Right forelimb (tissue), 1 donor: ENCODE measurements at regions not wholly inside any gene's neighbourhood (a gene's known extent, or its start where the extent isn't known, plus 50 kb on each side); places are given as distances from the start of the nearest gene placed in this dataset.
"Not testable (repeated sequence)": the region's sequence is repeated elsewhere in the genome, so short reads cannot be mapped to it uniquely, and the experiment has no call there.

ENCODE experiments used
- DNase-seq: peaks from one replicate; pipeline ENCODE4 v3.0.0-alpha.2; 2018

DNA sequence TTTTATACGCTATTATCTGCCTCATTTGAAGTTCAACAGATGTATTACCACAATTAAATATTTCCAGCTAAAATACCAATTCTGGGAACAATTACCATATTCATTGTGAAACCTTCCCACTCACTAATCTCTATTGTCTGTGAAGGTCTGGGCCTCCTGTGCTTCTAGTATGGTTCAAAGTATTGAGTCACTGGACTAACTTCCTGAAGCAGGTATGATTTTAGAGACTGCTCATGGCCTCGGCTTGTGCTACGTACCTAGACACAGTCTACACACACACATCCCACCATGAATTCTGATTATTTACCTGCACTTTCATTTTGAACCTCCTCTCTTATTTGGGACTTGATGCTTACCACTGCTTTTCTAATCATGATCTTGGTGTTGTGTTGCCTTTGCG, 180.7 kb upstream of the EPHA4 start:
- DNase-seq: no peak

DNA sequence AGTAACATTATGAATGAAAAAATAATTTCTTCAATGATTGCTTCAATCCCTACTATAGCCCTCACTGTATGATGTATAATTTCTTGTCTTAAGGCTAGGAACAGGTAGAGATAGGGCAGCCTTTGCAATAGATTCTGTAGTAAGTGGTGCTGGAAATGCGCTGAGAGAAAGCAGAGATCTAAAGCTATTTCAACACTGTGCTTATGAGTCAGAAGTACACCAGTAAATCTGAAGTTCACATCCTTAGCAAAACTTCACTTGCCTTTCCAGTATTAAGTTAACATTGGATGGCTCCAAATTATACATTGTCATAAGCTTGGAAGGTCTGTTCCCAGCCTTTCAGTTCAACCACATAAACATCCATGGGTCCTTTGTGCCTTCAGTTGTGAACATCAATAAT, 178.2 kb upstream of the EPHA4 start:
- no peak for DNase-seq

DNA sequence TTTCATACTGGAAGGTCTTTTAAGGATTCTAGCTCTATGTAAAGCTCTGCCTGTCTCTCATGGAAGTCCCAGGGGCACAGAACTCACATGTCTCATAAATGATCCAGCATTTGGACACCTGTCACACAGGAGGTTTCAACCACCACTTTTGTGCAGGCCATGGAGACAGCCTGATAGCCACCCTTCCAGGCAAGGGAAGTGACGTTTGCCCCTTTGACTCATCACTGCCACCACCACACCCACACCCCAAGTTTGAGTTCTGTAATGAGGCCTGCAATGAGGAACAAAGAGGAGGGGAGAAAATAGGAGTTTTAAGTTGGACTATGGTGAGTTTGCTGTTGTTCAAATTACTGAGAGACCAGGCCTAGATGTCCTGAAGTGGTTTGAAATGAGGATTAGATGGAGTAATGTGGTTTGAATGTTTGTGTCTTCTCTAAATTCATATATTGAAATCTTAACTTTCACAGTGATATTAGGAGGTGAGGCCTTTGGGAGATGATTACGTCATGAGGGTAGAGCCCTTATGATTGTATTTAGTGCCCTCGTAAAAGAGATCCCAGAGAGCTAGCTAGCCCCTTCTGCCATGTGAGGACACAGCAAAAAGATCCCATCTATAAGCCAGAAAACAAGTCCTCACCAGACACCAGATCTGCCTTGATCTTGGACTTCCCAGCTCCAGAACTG, 175.3 kb upstream of the EPHA4 start:
- no peak for DNase-seq

DNA sequence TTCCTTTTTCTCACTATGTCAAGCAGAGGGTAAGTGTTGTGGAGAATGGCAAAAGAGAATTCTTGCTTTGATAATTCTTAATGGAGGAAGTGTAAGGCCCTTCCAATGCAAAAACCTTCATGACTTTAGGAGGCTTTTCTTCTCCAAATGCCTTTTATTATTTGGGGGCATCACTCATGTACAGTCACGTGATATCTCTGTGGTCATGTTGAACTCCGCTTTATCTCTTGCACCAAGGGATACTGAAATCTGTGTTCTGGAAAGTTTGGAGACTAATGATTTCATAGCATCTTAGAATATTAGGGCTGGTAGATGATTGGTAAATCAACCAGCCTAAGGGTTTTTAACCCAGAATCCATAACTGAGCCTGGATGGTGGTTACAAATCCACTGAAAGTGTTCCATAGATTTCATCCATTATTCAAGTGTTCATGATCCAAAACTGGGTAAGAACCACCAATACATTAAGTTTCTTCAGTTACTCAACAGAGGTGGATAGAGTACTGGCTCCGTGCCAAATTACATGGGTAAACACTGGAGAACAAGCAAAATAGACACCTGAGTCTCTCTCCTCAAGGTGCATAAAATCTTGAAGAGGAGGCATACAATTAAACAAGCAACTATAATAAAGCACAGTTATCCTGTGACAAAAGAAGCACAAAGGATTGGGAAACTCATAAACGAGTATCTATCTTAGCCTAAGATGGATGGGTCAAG, 169.6 kb upstream of the EPHA4 start:
- no peak for DNase-seq

DNA sequence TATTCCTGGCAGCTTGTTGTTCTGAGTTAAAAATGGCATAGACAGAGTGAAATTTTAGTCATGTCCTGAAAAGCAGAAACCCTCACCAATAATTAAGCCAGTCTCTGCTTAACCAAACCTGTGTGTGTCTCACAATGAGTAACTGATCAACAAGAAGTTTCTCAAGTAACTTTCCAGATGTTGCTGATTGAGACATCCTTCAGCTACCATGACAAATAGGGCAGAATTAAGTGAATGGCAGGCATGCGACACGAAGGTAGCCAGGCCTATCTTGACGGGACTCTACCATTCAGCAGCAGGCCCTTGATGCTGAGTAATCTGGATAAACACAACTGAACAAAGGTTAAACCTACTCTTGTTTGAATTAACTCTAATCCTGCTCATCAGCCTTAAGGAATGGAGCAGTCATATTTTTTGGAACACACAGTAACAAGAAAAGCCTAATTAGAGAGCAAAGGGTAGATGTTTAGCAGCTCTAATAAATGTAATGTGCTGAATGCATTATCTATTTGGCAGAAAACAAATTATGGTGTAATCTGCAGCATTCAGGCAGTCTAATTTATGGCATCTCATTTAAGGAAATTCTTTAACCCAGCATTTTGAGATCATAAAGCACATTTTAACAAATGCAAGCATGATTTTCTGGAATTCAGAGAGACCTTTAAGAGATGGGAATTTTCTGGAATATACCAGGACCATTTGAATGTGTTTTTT, 159.5 kb upstream of the EPHA4 start:
- no peak for DNase-seq

DNA sequence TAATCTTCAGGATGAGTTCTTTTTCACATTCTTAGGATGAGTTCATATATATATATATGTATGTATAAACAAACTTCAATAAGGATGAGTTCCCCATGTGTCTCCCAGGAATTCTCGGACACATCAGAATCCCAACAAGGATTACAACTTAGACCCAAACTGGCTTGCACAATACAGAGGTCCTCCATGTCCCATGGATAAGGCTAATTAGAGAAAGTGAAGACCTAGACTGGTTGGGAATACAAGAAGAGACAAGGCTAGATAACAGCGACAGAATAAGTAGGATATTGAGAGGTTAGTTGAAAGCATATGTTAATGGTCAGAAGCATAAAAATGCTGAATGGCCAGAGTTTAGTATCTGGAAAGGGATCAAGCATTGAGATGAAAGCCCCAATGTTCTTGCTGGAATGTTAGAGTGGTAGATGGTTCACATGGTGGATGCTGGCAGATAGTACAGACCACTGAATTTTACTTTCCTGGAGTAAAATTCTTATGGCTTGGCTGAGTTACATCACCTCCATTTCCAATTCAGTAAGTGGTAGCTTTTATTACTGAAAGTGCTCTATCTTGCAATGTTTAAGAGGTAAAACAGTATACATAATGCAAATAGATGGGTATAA, 154.9 kb upstream of the EPHA4 start:
- DNase-seq: no peak

DNA sequence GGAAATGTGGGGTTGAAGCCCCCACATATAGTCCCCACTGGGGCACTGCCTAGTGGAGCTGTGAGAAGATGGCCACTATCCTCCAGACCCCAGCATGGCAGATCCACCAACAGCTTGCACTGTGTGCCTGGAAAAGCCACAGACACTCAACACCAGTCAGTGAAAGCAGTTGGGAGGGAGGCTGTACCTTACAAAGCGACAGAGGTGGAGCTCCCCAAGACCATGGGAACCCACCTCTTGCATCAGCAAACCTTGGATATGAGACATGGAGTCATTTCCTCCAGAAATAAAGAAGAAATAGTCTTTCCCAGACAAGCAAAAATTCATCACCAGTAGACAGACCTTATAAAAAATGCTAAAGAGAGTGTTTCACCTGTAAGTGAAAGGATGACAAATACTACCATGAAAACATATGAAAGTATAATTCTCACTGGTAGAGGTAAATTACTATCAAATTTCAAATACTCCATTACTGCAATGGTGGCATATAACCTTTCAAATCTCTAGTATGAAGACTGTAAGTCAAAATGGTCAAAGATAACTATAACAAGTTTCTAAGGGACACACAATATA, 152.6 kb upstream of the EPHA4 start:
- no peak for DNase-seq

DNA sequence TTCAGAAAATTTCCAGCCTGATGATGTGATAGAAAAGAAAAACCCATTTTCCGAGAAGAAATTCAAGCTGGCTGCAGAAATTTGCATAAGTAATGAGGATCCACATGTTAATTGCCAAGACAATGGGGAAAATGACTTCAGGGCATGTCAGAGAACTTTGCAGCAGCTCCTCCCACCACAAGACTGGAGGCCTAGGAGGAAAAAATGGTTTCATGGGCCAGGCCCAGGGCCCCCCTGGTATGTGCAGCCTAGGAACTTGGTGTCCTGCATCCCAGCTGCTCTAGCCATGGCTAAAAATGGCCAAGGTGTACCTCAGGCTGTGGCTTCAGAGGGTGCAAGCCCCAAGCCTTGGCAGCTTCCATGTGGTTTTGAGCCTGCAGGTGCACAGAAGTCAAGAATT, 152.0 kb upstream of the EPHA4 start:
- not testable (repeated sequence) for DNase-seq

DNA sequence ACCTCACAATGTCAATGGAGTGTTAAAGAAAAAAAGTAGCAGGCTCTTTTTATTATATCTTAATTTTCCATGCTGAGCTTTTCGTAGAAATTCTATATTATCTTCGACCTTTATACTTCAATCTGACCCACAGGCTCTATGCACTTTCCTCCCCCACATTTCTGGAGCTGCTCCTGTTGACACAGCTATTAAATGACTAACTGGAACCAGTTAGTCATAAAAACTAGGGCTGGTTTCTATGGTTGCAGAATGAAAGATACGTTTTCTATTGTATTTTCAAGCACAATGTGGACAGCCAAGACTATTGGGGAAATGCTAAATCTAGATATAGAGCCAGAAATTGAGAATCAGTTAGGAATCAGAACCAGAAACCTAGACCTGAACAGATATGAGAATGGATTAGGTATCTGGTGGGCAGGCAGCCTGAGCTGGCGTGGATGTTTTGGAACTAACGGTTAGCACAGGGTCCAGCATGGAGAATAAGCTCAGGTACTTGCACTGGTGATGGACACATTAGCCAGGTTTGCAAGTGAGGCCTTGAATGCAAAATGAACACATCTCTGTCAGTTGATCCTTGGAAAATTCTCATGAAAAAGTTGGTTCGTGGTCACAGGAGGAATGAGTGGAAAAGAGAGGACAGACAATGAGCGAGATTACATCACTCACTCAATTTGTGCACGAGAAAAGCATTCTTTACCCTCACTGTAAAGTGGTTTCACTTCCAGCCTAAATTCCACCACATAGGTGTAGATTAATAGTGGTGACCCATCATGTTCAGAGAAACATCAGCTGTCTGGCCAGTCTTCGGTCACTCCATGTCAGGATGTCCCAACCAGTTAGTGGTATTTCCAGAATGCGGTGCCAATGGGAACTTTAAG, 144.6 kb upstream of the EPHA4 start:
- DNase-seq: no peak

DNA sequence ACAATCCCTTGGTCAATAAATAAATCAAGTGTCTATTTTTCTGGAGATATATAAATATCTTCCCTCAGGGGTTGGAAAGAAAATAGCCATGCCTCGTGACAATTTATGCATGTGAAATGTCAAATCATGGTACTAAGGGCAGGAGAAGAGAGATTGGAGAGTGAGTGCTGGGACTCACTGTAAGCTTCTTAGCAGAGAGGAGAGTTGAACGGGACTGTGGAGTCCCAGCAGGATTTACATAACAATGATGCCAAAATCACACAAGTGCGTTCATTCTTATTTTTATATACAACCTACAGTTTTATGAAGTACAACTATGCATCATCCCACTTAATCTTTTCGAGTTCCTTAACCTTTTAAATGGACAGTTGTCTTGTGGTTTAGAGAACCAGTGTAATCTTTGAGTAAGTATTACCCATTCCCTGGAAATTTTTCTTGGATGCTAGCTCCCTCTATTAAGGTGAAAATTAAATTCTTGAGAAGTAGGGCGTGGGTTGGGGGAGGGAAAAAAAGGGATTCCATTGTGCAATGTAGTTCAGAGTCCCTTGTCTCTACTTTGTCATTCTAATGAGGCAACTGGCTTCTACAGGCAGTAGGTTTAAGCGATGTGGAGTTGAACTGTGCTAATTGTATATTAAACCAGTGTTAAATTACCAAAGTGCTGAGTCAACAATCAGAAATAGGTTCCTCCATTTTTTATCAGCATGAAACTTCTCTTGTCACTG, 143.6 kb upstream of the EPHA4 start:
- no peak for DNase-seq

DNA sequence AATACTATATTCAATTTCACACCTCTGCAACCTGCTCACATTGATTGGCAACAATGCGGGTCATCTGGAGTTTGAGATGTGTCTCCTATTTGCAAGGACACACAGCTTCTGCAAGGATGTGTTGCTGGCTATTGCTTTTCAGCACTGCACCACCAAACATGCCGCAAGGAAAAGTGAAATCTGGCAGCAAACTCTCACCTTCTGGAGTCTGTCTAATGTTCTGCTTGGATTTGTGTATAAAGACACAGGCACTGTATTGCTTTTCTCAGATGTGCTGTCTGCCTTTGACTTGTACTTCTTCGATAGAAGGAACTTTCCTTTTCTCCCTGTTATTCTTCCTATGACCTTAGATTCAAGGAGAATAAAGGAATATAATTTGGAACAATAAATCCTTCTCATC, 138.6 kb upstream of the EPHA4 start:
- DNase-seq: no peak

DNA sequence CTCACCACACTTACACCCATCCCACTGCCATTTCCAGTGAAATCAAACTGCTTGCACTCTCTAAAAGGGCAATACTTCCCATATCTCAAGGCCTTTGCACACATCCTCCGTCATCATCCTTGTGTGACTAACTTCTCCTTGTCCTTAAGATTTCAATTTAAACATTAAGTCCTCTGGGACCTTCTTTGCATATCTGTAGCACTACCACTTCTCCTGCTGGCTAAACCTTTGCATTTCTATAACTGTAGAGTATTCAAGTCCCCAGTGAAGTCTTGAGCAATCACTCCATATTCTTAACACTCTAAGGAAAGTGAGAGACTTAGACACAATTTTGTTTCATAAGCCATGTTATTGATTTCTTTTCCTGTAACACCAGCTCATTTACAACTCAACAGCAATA, 136.8 kb upstream of the EPHA4 start:
- no peak for DNase-seq

DNA sequence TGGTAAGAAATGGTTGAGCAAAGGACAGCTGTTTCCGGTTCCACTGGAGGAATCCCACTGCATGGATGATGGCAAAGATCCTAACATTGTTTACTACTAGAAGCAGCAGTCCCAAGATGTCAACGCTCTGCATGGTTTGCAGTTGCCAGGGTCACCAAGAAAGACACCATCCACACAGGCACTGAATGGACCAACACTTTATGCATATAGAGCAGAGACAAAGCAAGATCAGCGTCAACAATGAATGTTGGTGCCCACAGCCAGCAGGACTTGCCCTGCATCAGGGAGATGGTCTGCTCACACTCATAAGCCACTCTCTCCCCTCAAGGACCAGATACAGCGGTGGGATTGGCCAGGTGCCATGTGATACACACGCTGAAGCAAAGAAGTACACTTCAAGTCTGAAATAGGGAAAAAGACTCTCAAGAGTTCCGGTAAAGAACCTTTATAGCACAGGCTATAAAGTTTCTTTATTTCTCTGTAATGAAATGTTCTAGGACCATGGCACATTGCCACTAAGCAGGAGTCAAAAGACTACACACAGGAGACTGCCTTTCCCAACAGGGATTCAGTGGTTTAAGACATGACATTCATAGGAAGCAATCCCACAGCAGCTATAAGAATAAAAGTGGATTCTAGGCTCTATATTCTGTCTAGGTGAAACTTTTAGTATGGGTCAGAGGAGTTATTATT, 133.2 kb upstream of the EPHA4 start:
- no peak for DNase-seq

DNA sequence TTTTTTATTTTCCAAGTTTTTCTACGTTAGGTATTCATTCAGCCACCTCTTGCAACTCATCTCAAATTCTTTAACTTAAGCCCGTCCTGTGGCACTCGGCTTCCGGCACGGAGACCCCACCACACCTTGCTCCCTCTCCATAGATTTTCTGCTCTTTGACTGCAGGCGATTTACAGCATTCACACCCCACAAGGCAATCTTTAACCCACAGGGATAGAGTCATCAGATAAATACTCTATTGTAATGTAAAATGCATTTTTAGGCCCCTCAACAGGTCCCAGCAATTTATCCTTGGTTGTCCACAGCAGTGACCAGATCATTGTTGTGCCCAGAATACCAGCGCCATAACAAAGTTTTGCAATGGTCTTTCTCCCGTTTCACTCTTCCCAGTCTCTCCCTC, 132.3 kb upstream of the EPHA4 start:
- no peak for DNase-seq

DNA sequence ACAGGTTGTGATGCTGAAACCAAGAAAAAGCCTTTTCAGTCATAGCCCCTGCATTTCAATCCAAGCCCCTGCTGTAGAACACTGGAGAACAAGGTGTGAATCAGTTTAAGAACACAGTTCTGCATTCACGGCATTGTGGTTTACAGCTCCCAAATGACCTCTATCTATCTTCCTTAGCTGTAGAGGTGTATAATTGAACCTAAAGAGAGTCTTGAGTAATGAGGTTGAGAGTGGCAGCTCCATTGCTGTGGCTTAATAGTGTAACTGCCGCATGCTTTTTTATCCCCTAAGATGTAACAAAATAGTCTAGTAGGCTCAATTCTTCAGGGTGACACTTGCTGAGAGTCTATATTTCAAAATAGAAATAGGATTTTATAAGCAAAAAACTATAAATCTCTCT, 121.3 kb upstream of the EPHA4 start:
- DNase-seq: no peak

DNA sequence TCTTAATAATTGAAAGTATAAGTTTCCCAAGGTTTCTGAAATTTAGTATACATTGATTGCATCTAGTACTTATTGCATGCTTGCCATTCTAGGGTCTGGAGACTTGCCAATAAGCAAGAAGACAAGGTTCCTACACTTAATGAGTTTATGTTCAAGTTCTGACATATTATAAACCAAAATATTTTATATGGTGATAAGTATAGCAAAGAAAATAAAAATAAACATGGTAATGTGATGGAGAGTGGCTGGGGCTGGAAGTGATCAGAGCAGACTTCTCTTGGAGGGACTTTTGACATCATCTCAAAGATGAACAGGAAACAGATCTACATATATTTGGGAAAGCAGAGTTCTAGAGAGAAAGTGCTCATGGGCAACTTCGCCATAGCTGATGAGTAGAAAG, 119.5 kb upstream of the EPHA4 start:
- DNase-seq: no peak

DNA sequence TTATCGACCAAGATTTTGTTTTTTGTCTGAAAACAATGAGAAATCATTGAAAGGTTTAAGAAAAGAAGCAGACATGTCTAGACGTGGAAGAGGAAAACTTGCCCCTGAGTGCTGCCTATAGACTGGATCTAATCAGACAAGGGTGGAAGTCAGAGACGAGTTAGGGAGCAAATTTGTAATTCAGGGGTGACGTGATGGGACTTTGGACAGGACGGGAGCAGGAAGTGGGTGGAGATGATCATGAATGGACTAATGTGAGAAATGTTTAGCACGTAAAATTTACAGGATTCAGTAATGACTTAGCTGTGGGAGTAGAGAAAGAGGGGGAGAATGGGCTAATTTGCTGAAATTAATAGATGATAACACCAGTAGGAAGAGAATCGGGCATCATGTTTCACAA, 117.0 kb upstream of the EPHA4 start:
- DNase-seq: no peak

DNA sequence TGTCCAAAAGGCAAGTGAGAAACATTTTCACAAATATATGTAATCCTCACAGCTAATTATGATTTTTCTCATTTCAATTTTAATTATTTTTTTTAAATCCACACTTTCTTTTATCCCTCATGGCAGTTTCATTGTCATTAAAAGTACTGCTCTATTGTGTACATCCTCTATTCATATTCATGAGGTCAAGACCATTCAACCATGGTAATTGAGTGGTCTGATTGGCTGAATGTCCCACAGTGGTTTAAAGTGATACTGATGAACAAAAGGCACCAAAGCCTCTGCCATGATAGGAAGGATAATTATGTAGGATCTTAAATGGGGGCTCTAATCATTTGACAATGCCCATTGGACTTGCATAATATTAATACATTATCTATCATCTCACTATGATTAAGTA, 108.4 kb upstream of the EPHA4 start:
- no peak for DNase-seq

DNA sequence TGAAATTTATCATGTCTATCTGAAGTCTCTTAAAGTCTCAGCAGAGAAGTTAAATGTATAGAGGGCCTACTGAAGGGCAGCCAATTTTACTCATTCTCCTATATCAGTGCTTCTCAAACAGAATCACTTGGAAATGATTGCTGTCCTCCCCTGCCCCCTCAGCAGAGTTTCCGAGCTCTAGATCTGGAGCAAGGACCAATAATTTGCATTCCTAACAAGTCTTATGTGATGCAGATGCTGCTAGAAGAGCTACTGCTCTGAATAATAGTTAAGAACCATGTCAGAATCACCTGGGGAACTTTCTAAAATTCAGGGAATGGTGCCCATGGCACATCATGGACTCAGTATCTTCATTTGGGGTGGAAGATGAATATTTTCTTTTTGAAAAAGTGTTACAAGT, 105.6 kb upstream of the EPHA4 start:
- DNase-seq: no peak

DNA sequence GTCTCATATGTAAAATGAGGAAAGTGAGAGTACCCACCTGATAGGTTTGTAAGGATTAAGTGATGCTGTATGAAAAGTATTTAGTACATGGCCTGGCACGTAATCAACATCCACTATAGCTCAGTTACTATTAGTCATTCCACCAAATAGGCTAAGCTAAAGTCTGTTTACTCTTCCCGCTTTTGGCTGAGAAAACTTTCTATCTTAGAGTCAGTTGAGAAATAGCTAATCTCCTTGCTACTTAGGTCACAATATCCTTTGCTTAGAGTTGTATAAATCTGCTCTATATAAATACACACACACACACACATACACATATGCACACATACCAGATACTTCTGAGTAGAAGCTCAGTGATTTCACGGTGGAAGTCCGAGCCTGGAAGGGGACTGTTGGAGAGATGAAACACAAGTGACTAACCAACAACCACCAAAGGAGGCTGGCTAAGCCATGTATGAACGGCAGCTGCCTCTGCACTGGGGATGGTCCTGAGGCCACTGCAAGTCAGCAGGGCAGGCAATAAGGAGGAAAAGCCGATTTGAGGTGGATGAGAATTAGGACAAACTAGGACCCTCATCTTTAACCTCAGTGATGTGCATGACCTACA, 104.6 kb upstream of the EPHA4 start:
- no peak for DNase-seq
